ENCODE measurements at regions not wholly inside any gene's neighbourhood (a gene's known extent, or its start where the extent isn't known, plus 50 kb on each side); places are given as distances from the start of the nearest gene placed in this dataset.

DNA sequence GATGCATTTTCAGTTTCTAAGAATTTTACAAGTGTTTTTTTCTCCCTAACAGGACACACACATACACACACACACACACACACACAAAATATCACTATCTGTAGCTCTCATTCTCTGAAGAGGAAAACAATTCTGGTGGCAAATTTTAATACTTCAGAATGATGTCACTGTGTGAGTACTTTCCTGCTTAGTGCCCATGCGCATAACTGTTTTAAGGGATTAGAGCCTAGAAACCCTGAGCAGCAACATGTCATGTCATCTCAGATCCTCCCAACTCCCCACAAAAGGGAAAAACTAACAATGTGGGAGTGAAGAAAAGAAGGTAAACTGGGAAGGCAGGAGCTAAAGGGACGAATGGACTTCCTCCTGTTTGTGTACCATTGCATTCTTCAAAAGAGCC, 401.2 kb downstream of the SPRY2 start:
- TF ChIP-seq, protein P1, sequence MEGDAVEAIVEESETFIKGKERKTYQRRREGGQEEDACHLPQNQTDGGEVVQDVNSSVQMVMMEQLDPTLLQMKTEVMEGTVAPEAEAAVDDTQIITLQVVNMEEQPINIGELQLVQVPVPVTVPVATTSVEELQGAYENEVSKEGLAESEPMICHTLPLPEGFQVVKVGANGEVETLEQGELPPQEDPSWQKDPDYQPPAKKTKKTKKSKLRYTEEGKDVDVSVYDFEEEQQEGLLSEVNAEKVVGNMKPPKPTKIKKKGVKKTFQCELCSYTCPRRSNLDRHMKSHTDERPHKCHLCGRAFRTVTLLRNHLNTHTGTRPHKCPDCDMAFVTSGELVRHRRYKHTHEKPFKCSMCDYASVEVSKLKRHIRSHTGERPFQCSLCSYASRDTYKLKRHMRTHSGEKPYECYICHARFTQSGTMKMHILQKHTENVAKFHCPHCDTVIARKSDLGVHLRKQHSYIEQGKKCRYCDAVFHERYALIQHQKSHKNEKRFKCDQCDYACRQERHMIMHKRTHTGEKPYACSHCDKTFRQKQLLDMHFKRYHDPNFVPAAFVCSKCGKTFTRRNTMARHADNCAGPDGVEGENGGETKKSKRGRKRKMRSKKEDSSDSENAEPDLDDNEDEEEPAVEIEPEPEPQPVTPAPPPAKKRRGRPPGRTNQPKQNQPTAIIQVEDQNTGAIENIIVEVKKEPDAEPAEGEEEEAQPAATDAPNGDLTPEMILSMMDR (IDR thresholded peaks at IDR 0.05): no peak
- no peak for TF ChIP-seq POLR2A (IDR thresholded peaks at IDR 0.05)
